IPS DF 6.9 (cell line): ENCODE measurements at regions not wholly inside any gene's neighbourhood (a gene's known extent, or its start where the extent isn't known, plus 50 kb on each side); places are given as distances from the start of the nearest gene placed in this dataset.

ENCODE experiments used
- DNase-seq: peaks from one replicate; pipeline ENCODE4 v3.0.0-alpha.2; 2013; ENCODE audit warnings: low read depth, low spot score
- H3K27ac ChIP-seq: one replicate; pipeline ENCODE4 v1.5.1; 2013; ENCODE audit warnings: low read length, control low read depth
- H3K27me3 ChIP-seq: 2 replicates; pipeline ENCODE4 v1.6.1; 2013; ENCODE audit warnings: mild to moderate bottlenecking, low read length; ENCODE audit not compliant: control insufficient read depth, insufficient read depth
- H3K36me3 ChIP-seq: 2 replicates; pipeline ENCODE4 v1.6.1; 2013; ENCODE audit warnings: low read length; ENCODE audit not compliant: control insufficient read depth, insufficient read depth
- H3K4me1 ChIP-seq: 2 replicates; pipeline ENCODE4 v1.6.1; 2013; ENCODE audit warnings: low read length; ENCODE audit not compliant: control insufficient read depth, insufficient read depth
- H3K4me3 ChIP-seq: 2 replicates; pipeline ENCODE4 v1.5.1; 2013; ENCODE audit warnings: mild to moderate bottlenecking, low read length
- H3K9me3 ChIP-seq: 2 replicates; pipeline ENCODE4 v1.6.1; 2013; ENCODE audit warnings: low read length, inconsistent platforms; ENCODE audit not compliant: control insufficient read depth, insufficient read depth
- WGBS: extraction: QIAGEN DNeasy Blood & Tissue Kit; methylation state at CpG from one replicate; pipeline ENCODE4 v1.1.7; 2013; ENCODE audit warnings: mixed read lengths, missing lambda C conversion rate; ENCODE audit not compliant: insufficient read length, insufficient coverage; 5-methylcytosine and 5-hydroxymethylcytosine counted together

DNA sequence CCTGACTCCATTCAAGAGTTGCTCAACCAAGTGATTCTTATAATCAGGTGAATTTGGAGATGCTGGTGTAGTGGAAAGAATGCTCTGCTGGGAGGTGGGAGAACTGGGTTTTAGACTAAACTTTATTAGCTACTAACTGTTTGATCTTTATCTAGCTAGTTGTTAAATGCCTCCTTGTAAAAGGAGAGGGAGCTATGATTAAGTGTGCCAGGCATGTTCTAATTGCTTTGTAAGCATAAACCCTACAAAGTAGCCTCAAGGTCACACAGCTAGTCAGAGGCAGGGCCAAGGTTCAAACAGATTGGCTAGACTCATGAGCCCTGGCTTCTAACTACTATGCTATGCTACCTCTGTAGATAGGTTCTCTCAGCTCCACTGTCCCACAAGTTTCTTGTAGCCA lies 105.5 kb downstream of the NXPE2 start:
- H3K4me3 ChIP-seq, result no peak overlapping the region
- H3K27ac ChIP-seq, result no peak overlapping the region
- no peak for DNase-seq
- no peaks in the 10 kb centered on the region for H3K27me3 ChIP-seq
- no peaks in the 10 kb centered on the region for H3K36me3 ChIP-seq
- no peaks in the 10 kb centered on the region for H3K4me1 ChIP-seq
- no peaks in the 10 kb centered on the region for H3K9me3 ChIP-seq

DNA sequence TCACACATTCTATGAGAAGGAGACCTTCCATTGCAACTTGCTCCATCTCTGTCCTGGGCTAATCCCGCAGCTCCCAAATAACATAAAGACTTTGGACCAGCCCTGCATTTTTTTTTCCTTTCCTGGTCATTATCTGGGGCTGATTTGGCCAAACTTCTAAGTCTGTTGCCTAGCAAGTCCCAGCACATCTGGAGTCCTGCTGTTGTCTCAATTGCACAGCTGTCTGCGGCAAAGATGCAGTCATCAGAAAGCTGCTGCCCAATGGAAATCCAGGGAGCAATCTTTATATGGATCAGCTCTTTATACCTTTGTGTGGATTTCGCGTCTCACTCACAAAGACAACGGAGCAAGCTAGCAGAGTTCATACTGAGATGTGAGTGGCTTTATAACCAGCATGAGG lies 105.9 kb downstream of the NXPE2 start:
- H3K4me3 ChIP-seq, result no peak overlapping the region
- H3K9me3 ChIP-seq, result no peaks in the 10 kb centered on the region
- DNase-seq, result no peak
- H3K4me1 ChIP-seq, result no peaks in the 10 kb centered on the region
- H3K27ac ChIP-seq, result no peak overlapping the region
- no peaks in the 10 kb centered on the region for H3K36me3 ChIP-seq
- no peaks in the 10 kb centered on the region for H3K27me3 ChIP-seq
- WGBS, result no CpG with 5 or more reads among the region's 5 CpGs

GRCh38 chr11:114784891-114785290 lies 106.6 kb downstream of the NXPE2 start:
- no peak overlapping the region for H3K27ac ChIP-seq
- no peaks in the 10 kb centered on the region for H3K9me3 ChIP-seq
- no peaks in the 10 kb centered on the region for H3K27me3 ChIP-seq
- no peaks in the 10 kb centered on the region for H3K36me3 ChIP-seq
- no peaks in the 10 kb centered on the region for H3K4me1 ChIP-seq
- no CpG with 5 or more reads among the region's 4 CpGs for WGBS
- no peak for DNase-seq
- no peak overlapping the region for H3K4me3 ChIP-seq

DNA sequence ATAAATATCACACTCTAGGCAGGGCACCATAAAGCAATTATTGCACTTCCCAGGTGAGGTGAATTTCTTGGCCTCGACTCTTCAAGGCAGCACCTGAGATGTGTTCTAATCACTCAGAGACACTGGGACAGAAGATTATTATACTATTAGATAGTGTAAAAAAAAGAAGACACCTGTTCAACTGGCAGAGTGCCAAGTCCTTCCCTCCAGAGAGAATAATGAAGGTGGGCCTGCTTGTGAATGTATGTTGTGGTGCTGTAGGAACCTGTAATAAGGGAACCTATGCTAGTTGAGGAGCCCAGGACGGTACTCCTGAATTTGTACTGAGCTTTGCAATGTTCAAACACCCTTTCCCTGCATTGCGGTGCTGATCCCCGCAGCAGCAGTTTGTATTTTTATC lies 107.5 kb downstream of the NXPE2 start:
- no CpG with 5 or more reads among the region's 4 CpGs for WGBS
- no peaks in the 10 kb centered on the region for H3K36me3 ChIP-seq
- no peaks in the 10 kb centered on the region for H3K27me3 ChIP-seq
- H3K4me3 ChIP-seq, result no peak overlapping the region
- H3K9me3 ChIP-seq, result no peaks in the 10 kb centered on the region
- no peaks in the 10 kb centered on the region for H3K4me1 ChIP-seq
- no peak for DNase-seq
- no peak overlapping the region for H3K27ac ChIP-seq

DNA sequence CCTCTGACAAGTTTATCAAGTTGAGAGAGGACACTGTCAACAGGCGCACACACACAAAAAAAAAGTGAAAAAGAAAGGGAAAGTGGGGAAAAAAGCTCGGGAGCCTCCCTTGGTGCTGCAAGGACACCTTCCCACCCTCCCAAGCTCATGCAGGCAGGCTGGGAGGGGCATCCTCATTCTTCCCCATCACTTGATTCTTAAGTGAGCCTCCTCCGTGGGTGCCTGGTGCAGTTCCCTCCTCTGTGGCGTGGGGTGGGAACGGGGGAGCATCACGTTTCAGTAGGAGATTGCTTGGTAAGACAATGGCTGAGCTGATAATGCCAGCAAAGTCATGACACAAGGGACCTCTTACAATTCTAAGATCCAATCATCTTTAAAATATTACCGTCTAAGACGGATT lies 108.8 kb downstream of the NXPE2 start:
- H3K4me1 ChIP-seq, result no peaks in the 10 kb centered on the region
- H3K27ac ChIP-seq, result no peak overlapping the region
- H3K27me3 ChIP-seq, result no peaks in the 10 kb centered on the region
- no peaks in the 10 kb centered on the region for H3K9me3 ChIP-seq
- no CpG with 5 or more reads among the region's 8 CpGs for WGBS
- DNase-seq, result no peak
- H3K36me3 ChIP-seq, result no peaks in the 10 kb centered on the region
- no peak overlapping the region for H3K4me3 ChIP-seq

DNA sequence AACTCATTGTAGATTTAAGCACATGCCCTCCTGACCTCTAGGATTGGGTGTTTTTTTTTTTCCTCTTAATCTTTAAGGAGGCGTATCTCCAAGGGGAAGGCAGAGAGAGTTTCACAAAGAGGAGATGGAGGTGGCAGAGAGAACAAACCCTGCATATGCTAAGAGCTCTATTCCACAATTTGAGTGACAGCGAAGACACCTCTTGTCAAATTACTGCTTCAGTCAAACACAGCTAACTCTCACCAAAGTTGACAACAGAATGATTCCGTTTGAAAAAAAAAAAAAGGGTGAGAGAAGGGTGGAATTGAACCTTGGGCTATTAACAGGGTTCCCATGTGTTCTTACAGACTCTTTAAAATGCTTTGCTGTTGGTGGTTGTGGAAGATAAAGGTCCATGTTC lies 112.6 kb downstream of the NXPE2 start:
- no peak overlapping the region for H3K4me3 ChIP-seq

DNA sequence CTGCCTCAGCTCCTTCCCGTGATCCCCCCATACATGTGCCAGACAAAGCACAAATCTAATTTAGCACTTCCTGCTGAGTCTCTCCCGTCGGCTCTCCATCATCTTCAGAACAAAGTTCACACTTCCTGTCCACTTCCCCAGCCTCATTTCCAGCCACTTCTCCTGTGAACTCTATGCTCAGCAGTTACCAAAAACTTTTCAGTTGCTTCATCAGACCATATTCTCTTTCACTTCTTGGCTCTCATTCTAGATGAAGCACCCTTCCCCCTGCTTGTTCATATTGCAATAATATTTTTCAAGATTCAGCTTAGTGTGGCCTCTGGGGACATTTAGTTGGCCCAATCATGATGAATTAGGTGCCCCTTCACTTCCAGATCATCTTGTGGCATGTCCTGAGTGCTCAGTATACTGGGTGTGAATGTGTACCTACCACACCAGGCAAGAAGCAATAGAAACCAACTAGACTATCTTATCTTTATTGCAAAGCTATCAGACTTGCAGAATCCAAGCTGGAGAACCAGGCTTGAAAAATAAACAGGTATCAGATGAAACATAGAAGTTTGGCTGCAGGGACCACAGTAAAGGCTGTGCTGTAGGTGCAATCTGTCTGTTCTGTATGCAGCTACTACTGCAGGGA lies 115.8 kb downstream of the NXPE2 start:
- WGBS, result no CpG with 5 or more reads among the region's 3 CpGs
- no peaks in the 10 kb centered on the region for H3K36me3 ChIP-seq
- no peaks in the 10 kb centered on the region for H3K27me3 ChIP-seq
- H3K4me1 ChIP-seq, result no peaks in the 10 kb centered on the region; the same call in 1 of the 2 replicates
- no peak for DNase-seq
- H3K4me3 ChIP-seq, result no peak overlapping the region
- no peak overlapping the region for H3K27ac ChIP-seq
- H3K9me3 ChIP-seq, result no peaks in the 10 kb centered on the region

More for the DNA sequence above, 112.6 kb downstream of the NXPE2 start:
- H3K36me3 ChIP-seq, result no peaks in the 10 kb centered on the region
- no CpG with 5 or more reads among the region's 3 CpGs for WGBS
- H3K27ac ChIP-seq, result no peak overlapping the region
- H3K27me3 ChIP-seq, result no peaks in the 10 kb centered on the region
- DNase-seq, result no peak
- H3K9me3 ChIP-seq, result no peaks in the 10 kb centered on the region
- no peaks in the 10 kb centered on the region; the same call in 1 of the 2 replicates for H3K4me1 ChIP-seq

GRCh38 chr11:114796954-114797721 lies 118.8 kb downstream of the NXPE2 start:
- H3K4me3 ChIP-seq, result no peak overlapping the region
- no peak overlapping the region for H3K27ac ChIP-seq
- no peaks in the 10 kb centered on the region for H3K27me3 ChIP-seq
- no peak for DNase-seq
- H3K9me3 ChIP-seq, result no peaks in the 10 kb centered on the region
- WGBS, result 100% methylated on average over 1 of the region's 9 CpGs
- no peaks in the 10 kb centered on the region; the same call in 1 of the 2 replicates for H3K4me1 ChIP-seq
- no peaks in the 10 kb centered on the region for H3K36me3 ChIP-seq

GRCh38 chr11:114799476-114799875 lies 121.1 kb downstream of the NXPE2 start:
- Histone ChIP-seq H3K27ac (no peak overlapping the region), H3K4me1 (no peaks in the 10 kb centered on the region), H3K9me3 (no peaks in the 10 kb centered on the region; the same call in 1 of the 2 replicates), H3K36me3 (no peaks in the 10 kb centered on the region), H3K27me3 (no peaks in the 10 kb centered on the region), H3K4me3 (no peak overlapping the region)
- DNase-seq, result no peak
- no CpG with 5 or more reads among the region's 6 CpGs for WGBS

- Histone ChIP-seq H3K4me1 (no peaks in the 10 kb centered on the region), H3K4me3 (no peak overlapping the region), H3K36me3 (no peaks in the 10 kb centered on the region), H3K9me3 (no peaks in the 10 kb centered on the region; the same call in 1 of the 2 replicates), H3K27ac (no peak overlapping the region), H3K27me3 (no peaks in the 10 kb centered on the region)
- no peak for DNase-seq
- no CpG with 5 or more reads among the region's 3 CpGs for WGBS
These were observed 123.4 kb downstream of the NXPE2 start for GRCh38 chr11:114801773-114802172.

- H3K9me3 ChIP-seq, result no peaks in the 10 kb centered on the region; the same call in 1 of the 2 replicates
- H3K27me3 ChIP-seq, result no peaks in the 10 kb centered on the region
- no peak for DNase-seq
- no peaks in the 10 kb centered on the region for H3K4me1 ChIP-seq
- no CpG with 5 or more reads among the region's 6 CpGs for WGBS
- no peak overlapping the region for H3K27ac ChIP-seq
- H3K36me3 ChIP-seq, result no peaks in the 10 kb centered on the region
- H3K4me3 ChIP-seq, result no peak overlapping the region
These were observed 124.6 kb downstream of the NXPE2 start for GRCh38 chr11:114802878-114803277.
